ENCODE measurements at regions not wholly inside any gene's neighbourhood (a gene's known extent, or its start where the extent isn't known, plus 50 kb on each side); places are given as distances from the start of the nearest gene placed in this dataset.
"Not testable (repeated sequence)": the region's sequence is repeated elsewhere in the genome, so short reads cannot be mapped to it uniquely, and the experiment has no call there.

DNA sequence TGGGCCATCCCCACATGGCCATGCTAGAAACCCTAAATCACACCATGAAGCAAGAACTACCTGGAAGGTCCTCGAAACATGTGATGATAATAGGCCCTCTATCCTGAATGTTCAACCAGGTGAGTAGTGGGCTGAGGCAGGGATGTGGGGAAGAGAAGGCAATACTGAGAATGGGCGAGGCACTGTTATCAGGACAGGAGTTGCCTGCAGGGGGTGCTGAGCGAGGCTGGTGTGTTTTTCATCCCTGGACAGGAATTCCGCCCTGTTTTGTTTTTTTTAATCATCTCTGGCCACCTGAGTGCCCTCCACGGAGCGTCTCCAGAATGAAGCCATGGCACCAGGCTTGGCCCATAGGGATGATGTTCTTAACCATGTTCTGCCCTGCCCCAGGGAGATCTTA lies 103.0 kb upstream of the SOX11 start:
- DNase-seq: no peak

DNA sequence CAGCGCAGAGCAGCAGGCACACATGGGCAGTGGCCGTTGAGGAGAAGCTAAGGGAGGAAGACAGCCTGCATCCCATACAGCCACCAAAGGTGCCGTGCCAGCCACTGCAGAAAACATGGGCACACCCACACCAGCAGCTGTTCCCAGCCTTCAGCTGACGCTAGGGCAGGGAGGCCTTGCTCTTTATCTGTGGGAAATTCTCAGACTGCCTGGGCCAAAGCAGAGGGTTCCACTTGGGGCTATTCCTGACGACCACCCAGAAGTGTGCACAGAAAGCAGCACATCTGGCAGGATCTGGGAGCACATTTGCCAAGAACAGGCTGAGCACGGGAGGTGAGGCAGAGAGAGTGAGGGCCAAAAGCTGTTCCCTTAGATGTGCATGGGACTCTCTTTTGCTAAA lies 101.3 kb upstream of the SOX11 start:
- DNase-seq: no peak

DNA sequence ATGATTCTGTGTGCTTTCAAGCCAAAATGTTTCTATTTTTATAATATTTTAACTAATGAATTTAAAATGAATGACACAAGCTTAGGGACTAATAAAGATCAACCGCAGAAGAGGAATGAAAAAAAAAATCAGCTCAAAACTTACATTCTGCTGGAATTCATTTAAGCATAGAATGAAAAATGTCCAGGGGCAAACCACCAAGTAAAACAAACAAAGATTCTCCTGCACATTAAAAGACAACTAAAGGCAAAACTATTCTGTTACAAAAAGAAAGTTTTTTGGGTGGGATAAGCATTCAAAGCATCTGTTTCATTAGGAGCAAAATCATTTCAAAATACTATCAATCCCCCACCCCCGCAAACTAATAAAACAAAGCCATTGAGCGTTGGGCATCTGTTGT lies 99.3 kb upstream of the SOX11 start:
- no peak for DNase-seq

DNA sequence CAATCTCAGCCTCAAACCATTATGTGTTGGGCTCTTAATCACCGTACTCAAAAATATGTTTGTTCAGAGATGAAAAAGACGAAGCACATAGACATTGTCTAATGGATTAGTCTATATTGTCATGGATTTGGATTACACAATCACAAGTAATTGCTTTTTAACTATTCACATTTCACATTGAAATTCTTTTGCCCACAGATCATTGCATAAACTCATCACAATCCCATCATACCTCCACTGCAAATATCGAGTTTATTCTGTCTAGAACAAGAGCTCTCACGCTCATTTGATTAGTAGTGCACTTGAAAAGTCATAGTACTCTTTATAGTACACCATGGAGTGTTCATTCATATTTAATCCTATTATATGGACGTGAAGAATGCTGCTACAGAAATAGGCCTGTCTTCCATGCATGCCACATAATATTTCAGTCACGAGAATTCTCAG lies 97.9 kb upstream of the SOX11 start:
- no peak for DNase-seq

DNA sequence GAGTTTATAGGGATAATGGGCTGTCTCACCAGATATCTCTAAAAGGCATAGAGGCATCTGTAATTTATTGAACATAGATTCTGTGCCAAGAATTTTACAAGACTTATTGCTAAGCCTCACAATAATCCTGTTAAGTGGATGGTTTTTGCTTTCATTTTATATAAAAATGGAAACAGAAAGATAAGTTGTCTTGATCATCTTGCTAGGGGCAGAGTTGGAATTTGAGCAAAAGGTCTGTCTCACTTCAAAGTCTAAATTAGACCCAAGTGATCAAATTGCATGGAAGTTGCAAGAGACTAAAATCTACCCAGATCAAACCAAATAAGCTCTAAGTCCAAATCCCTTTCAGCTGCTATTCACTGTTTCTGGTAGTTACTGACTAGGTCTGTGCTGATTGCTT lies 95.3 kb upstream of the SOX11 start:
- no peak for DNase-seq

DNA sequence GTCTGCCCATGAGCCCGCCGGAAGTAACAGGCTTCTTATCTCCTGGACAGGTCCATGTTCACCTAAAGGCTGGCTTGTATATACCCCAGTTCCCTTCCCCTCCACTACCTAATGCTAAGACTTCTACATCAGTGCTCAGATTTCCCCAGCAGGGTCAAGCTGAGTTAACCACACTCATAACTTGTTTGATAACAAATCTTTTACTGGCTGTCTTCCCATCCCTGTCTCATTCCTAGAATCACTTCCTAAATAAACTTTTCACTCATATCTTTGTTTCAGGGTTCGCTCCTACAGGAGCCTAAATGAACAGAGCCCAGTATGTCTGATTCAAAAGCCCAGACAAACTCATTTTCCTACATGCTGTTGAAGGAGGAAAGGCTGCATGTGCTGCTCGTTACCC lies 94.0 kb upstream of the SOX11 start:
- no peak for DNase-seq

DNA sequence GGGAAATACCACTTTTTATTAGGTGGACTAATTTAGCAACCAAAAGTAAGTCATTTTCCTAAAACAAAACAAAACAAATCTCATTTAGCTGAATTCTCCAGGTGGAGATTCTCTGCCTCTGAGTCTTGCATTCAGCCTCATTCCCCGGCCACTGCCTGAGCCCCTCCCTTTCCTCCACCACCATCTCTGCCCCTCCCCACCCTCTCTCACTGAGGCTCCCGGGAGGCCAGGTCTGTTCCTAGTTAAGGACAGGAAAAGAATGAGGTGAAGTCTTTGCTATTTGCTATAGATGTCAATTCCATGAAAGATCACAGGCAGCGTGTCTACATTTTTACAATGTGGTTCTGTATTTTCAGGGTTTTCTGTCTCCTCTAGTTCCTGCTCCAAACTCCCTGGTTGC lies 83.0 kb upstream of the SOX11 start:
- no peak for DNase-seq

DNA sequence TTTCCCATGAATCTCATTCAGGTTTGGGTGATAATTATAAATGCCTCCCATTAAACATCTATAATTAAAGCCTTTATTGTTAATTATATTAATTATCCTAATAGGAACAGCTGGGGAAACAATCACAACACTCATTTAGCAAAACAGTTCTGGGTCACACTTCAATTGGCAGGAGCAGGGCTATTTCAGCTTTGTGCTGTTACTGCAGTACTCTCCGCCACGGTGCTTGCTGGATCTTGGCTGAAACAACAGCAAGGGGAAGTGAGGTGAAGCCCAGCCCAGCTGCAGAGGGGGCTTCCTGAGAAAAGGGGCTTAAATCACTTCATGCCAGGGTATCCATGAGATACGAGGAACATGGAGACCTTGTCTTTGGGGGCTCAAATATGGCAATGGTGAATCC lies 79.5 kb upstream of the SOX11 start:
- no peak for DNase-seq

DNA sequence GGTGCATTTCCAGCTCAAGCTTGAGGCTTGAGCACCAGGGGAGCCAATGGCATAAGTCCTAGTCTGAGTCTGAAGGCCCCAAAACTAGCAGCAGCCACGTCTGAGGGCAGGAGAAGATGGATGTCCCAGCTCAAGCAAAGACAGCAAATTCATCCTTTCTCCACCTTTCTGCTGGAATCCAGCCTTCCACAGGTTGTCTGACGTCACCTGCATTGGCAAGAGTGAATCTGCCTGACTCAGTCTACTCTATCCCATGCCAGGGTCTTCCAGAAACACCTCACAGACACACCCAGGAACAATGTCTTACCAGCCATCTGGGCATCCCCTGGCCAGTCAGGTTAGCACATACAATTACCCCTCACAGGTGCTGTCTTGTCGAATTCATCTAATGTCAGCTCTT lies 76.2 kb upstream of the SOX11 start:
- no peak for DNase-seq

DNA sequence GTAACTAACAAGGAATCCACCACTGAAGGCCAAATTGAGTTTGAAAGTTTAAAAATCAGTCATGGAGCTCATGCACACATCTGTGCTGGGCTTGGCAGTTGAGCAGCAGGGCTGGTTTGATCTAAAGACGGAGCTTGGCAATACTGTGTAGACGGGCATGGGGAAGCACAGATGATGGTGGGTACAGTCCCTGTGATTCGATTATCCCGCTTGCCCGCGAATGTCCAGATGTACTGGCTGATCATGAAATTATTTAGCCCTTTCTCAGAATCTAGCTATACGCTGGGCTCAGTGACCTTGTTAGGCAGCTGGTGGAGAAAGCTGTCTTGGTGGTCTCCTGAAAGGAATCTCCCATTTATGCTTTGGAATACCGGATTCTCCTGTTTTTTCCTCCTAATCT lies 74.8 kb upstream of the SOX11 start:
- DNase-seq: no peak

DNA sequence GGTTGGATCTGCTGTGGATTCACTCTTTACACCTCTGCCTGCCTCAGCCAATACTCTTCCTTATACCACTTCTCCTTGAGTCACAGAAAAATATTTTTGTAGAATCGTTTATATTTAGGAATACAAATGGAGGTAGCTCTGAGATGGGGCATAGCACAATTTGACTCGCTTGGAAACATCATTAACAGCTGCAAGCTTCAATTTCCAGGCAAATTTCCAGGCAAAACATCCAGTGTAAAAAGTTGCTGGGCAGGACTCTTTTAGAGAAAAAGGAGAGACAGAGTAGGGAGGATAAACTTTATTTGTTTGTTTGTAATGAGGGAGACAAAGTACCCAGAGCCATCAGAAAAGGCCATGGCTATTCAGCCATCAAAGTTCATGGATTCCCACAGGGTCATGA lies 74.4 kb upstream of the SOX11 start:
- DNase-seq: no peak

DNA sequence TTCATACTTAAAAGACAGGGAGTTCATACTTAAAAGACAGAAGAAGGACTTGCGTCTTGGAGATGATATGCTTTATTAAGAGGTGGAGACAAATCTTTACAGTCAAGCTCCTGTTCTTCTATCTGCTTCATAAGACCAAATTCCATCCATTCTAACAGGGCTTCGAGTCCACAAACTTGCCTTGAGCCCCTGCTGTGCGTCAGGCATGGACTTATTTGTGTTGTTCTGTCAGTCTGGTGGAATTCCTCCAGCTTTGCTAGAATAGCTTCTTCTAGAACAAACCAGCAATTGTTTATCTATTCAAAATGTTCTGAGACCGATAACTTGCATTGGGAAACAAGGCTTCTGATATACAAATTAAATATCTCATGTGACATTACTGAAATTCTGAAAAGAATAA lies 73.9 kb upstream of the SOX11 start:
- no peak for DNase-seq

DNA sequence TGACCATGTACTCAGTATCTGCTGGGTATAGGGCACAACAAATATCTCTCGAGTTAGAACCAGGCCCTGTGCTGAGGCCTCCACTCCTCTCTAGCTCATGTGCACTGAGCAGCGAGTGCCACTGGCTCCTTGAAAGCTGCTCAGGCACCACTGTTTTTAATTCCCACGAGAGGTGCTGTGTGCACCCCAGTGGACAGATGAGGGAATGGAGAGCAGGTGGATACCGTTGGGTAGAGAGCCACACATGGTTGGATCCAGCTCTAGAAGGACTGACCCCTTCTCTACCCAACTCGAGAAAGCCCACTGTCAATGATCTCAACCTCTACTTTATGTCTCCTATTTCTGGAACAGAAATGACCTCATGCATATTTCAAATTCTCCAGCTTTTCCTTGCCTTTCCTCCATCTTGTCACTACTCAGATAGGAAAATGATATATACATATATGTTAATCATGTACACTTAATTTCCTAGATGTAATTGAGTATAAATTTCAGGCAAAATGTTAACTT lies 66.6 kb upstream of the SOX11 start:
- not testable (repeated sequence) for DNase-seq

DNA sequence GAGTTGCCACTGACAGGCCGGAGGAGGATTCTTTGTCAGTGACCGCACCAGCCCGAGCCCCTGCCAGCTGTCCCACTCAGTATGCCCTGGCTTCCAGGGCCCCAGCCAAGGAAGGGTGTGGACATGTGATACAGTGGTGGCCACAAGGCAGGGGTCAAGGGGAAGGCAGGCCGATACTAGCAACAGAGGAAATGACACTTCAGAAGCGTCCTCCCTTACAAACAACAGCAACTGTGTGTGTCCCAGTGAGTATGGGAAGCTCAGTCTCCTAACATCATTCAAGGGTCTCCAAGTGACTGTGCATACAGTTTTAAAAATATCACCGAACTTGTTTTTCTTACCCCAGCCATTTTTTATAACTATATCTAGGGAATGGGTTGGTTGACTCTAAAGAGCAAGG lies 63.7 kb upstream of the SOX11 start:
- DNase-seq: not testable (repeated sequence)

DNA sequence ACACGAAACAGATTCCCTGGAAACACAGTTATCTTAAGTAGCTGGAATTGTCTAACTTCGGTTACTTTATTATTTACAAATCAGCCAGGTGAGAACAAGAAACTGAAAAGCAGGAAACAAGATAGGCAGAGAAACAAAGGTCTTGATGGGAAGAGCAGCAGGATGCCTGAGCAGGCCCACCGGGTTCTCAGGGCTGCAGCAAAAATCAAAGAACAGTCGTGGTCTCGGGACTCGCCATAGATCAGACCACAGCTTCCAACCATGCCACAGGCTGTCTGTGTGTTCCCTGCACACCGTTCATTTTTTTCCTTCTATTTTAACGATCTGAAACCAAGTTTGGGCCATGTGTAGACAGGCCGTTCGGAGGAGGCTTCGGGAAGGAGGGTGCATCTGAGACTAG lies 62.7 kb upstream of the SOX11 start:
- DNase-seq: not testable (repeated sequence)

DNA sequence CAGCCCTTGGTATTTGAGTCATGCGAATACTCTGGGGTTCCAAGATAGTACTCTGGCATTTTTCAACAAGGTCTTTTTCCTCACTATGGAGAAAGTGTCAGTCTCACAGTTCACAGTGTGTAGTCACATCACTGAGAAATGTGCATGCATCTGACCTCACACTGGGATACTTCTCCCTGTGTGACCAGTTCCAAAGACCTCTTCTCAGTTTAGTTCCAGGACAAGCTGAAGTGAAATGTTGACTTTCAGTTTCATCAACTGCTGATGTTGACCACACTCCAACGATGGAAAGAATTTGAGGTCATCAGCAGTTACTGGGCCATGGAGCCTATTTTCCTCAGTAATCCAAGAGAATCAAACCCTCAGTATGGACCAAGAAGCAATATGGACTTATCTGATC lies 55.1 kb upstream of the SOX11 start:
- DNase-seq: not testable (repeated sequence)

All from SHP77 (cell line).